Superior temporal gyrus (tissue), 1 donor: ENCODE measurements at regions not wholly inside any gene's neighbourhood (a gene's known extent, or its start where the extent isn't known, plus 50 kb on each side); places are given as distances from the start of the nearest gene placed in this dataset.

Experiments used
- DNase-seq: peaks from one replicate; pipeline ENCODE4 v3.0.0-alpha.2; 2016; ENCODE audit errors: extremely low spot score

GRCh38 chr17:413016-413350 is 60.4 kb upstream of the RPH3AL start:
- DNase-seq: no peak

- DNase-seq: peak; percentile 87
Observed at GRCh38 chr17:412211-413015, 59.8 kb upstream of the RPH3AL start.

GRCh38 chr17:411421-412120 is 59.0 kb upstream of the RPH3AL start:
- DNase-seq: no peak

GRCh38 chr17:410543-411401 is 58.2 kb upstream of the RPH3AL start:
- DNase-seq: no peak

- DNase-seq: peak; percentile 99
Observed at GRCh38 chr17:409848-410542, 57.4 kb upstream of the RPH3AL start.

GRCh38 chr17:409308-409847 is 56.8 kb upstream of the RPH3AL start:
- no peak for DNase-seq

GRCh38 chr17:404703-405102 is 52.1 kb upstream of the RPH3AL start:
- DNase-seq: no peak
